Neuronal stem cell (in vitro differentiated cells): ENCODE measurements at regions not wholly inside any gene's neighbourhood (a gene's known extent, or its start where the extent isn't known, plus 50 kb on each side); places are given as distances from the start of the nearest gene placed in this dataset.

Source experiments
- DNase-seq: peaks from one replicate; pipeline ENCODE4 v3.0.0-alpha.2; 2013; ENCODE audit warnings: low spot score
- H2AFZ ChIP-seq: one replicate; pipeline ENCODE4 v1.6.1; 2013; ENCODE audit warnings: mild to moderate bottlenecking, low read length, inconsistent platforms
- H2AK5ac ChIP-seq: 2 replicates; pipeline ENCODE4 v1.6.1; 2013; ENCODE audit warnings: low read depth, mild to moderate bottlenecking, inconsistent platforms, low read length, moderate library complexity, mixed read lengths
- H2BK120ac ChIP-seq: 2 replicates; pipeline ENCODE4 v1.6.1; 2013; ENCODE audit warnings: low read depth, mild to moderate bottlenecking, inconsistent platforms, low read length, moderate library complexity, mixed read lengths
- H2BK12ac ChIP-seq: one replicate; pipeline ENCODE4 v1.6.1; 2013; ENCODE audit warnings: low read length, inconsistent platforms
- H2BK15ac ChIP-seq: 2 replicates; pipeline ENCODE4 v1.6.1; 2013; ENCODE audit warnings: mild to moderate bottlenecking, low read length, inconsistent platforms, mixed read lengths
- H2BK5ac ChIP-seq: one replicate; pipeline ENCODE4 v1.6.1; 2013; ENCODE audit warnings: inconsistent platforms, mild to moderate bottlenecking, low read length, moderate library complexity
- H3K14ac ChIP-seq: one replicate; pipeline ENCODE4 v1.6.1; 2013; ENCODE audit warnings: low read length, inconsistent platforms
- H3K18ac ChIP-seq: 2 replicates; pipeline ENCODE4 v1.6.1; 2013; ENCODE audit warnings: low read length, inconsistent platforms
- H3K23ac ChIP-seq: 2 replicates; pipeline ENCODE4 v1.6.1; 2013; ENCODE audit warnings: low read depth, mild to moderate bottlenecking, mixed read lengths, low read length, inconsistent platforms; ENCODE audit not compliant: poor library complexity
- H3K27ac ChIP-seq: replicated peaks from 3 replicates; pipeline ENCODE4 v1.5.1; 2013; ENCODE audit warnings: low read length, inconsistent platforms
- H3K27me3 ChIP-seq, 3 experiments: 2 replicates each; pipeline ENCODE4 v1.6.1; 2013; ENCODE audit warnings: low read length in 3 of 3, mild to moderate bottlenecking in 2 of 3, inconsistent platforms in 1 of 3, low read depth in 1 of 3, mixed read lengths in 1 of 3, moderate library complexity in 1 of 3; ENCODE audit not compliant: control insufficient read depth in 3 of 3, insufficient read depth in 3 of 3
- H3K36me3 ChIP-seq, 2 donors: replicated peaks in 1 of 2; 2 replicates each; pipeline ENCODE4 v1.6.1; 2013; ENCODE audit warnings: low read length in 2 of 2; ENCODE audit not compliant: control insufficient read depth in 2 of 2, insufficient read depth in 2 of 2
- H3K4ac ChIP-seq: 2 replicates; pipeline ENCODE4 v1.6.1; 2013; ENCODE audit warnings: inconsistent platforms, mild to moderate bottlenecking, low read length, moderate library complexity
- H3K4me1 ChIP-seq, 2 donors: 1 replicate in 1 of 2; 2 replicates in 1 of 2; pipeline ENCODE4 v1.6.1; 2013; ENCODE audit warnings: low read length in 2 of 2, low read depth in 1 of 2; ENCODE audit not compliant: control insufficient read depth in 2 of 2, insufficient read depth in 1 of 2
- H3K4me2 ChIP-seq: one replicate; pipeline ENCODE4 v1.6.1; 2013; ENCODE audit warnings: mild to moderate bottlenecking, low read length, inconsistent platforms; ENCODE audit not compliant: insufficient read depth, poor library complexity, severe bottlenecking
- H3K4me3 ChIP-seq, 2 donors: 2 replicates each; pipeline ENCODE4 v1.5.1; 2013; ENCODE audit warnings: low read length in 2 of 2, mild to moderate bottlenecking in 2 of 2, inconsistent platforms in 1 of 2, moderate library complexity in 1 of 2
- H3K79me1 ChIP-seq: one replicate; pipeline ENCODE4 v1.6.1; 2013; ENCODE audit warnings: low read depth, mild to moderate bottlenecking, inconsistent platforms, low read length, moderate library complexity
- H3K9ac ChIP-seq: one replicate; pipeline ENCODE4 v1.6.1; 2013; ENCODE audit warnings: mild to moderate bottlenecking, low read depth, low read length, inconsistent platforms; ENCODE audit not compliant: poor library complexity
- H3K9me3 ChIP-seq, 2 donors: replicated peaks in 1 of 2; 2 replicates each; pipeline versions ENCODE3 to v1.6.1; 2013; ENCODE audit warnings: low read length in 2 of 2, mild to moderate bottlenecking in 2 of 2, inconsistent platforms in 1 of 2, low read depth in 1 of 2, mixed read lengths in 1 of 2, moderate library complexity in 1 of 2; ENCODE audit not compliant: control insufficient read depth in 2 of 2, insufficient read depth in 1 of 2
- H4K8ac ChIP-seq: one replicate; pipeline ENCODE4 v1.6.1; 2013; ENCODE audit warnings: low read depth, mild to moderate bottlenecking, inconsistent platforms, low read length, moderate library complexity
- H4K91ac ChIP-seq: one replicate; pipeline ENCODE4 v1.6.1; 2013; ENCODE audit warnings: low read length, low read depth, mild to moderate bottlenecking, inconsistent platforms; ENCODE audit not compliant: poor library complexity
- WGBS, 2 donors: extraction: QIAGEN DNeasy Blood & Tissue Kit; methylation state at CpG; one replicate each; pipeline ENCODE4 v1.1.7; 2013; ENCODE audit warnings: missing lambda C conversion rate in 2 of 2, mixed read lengths in 1 of 2; ENCODE audit not compliant: insufficient read length in 2 of 2, insufficient replicate concordance in 1 of 2; ENCODE audit errors: extremely low coverage in 2 of 2; 5-methylcytosine and 5-hydroxymethylcytosine counted together

DNA sequence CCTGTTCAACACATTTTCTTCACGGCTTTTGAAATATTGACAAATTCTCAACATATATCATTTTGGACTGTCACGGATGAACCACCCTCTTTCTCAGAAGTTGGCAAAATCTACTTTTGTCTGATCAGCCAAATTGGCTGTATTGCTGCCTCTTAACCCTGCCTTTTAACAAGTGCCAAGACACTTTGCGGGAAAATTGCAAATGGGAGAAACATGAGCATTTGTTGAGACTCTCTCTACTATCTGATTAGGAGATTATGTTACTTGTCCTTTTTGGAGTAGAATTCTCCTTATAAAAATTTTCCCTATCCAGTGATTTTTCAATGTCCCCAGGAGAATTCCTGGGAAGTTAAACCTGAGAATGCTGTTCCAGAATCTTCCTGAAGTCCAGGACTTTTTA lies 256.2 kb upstream of the ZSWIM2 start:
- no peak overlapping the region for H3K27ac ChIP-seq
- H2BK5ac ChIP-seq = no peak overlapping the region
- H3K14ac ChIP-seq = no peak overlapping the region
- H3K4me1 ChIP-seq = peaks cover 0 to 6% of the 10 kb centered on the region in 2 donors
- H3K27me3 ChIP-seq = no peaks in the 10 kb centered on the region
- no peak overlapping the region for H3K9ac ChIP-seq
- no peaks in the 10 kb centered on the region for H3K9me3 ChIP-seq
- no peak overlapping the region for H3K4me3 ChIP-seq
- H3K4me2 ChIP-seq = no peak overlapping the region
- H4K91ac ChIP-seq = no peak overlapping the region
- H2BK15ac ChIP-seq = no peak overlapping the region
- no peak for DNase-seq
- no peaks in the 10 kb centered on the region for H3K79me1 ChIP-seq
- no peak overlapping the region for H4K8ac ChIP-seq
- no peak overlapping the region for H2AK5ac ChIP-seq
- no peak overlapping the region for H3K23ac ChIP-seq
- H3K18ac ChIP-seq = no peak overlapping the region
- no peak overlapping the region for H3K4ac ChIP-seq
- no peaks in the 10 kb centered on the region for H3K36me3 ChIP-seq
- H2AFZ ChIP-seq = peak overlapping the region; percentile 37
- H2BK120ac ChIP-seq = no peak overlapping the region
- no CpG with 5 or more reads among the region's 3 CpGs for WGBS, 2 donors
- no peak overlapping the region for H2BK12ac ChIP-seq

- Histone ChIP-seq H3K36me3 (no peaks in the 10 kb centered on the region), H3K4me3 (no peak overlapping the region), H2BK15ac (no peak overlapping the region)
Measured at GRCh38 chr2:187102381-187102780, 253.4 kb upstream of the ZSWIM2 start.

GRCh38 chr2:187098154-187098553 lies 249.2 kb upstream of the ZSWIM2 start:
- no peak overlapping the region for H2BK120ac ChIP-seq
- no CpG with 5 or more reads among the region's 1 CpG for WGBS, 2 donors
- no peak overlapping the region for H4K91ac ChIP-seq
- H3K14ac ChIP-seq = no peak overlapping the region
- no peaks in the 10 kb centered on the region for H3K27me3 ChIP-seq
- no peak overlapping the region for H2BK12ac ChIP-seq
- H3K79me1 ChIP-seq = no peaks in the 10 kb centered on the region
- H3K9ac ChIP-seq = no peak overlapping the region
- peak overlapping the region; percentile 52 for H2AFZ ChIP-seq
- H3K4me3 ChIP-seq = no peak overlapping the region
- H3K9me3 ChIP-seq = no peaks in the 10 kb centered on the region
- no peak overlapping the region for H3K4ac ChIP-seq
- H3K4me1 ChIP-seq = no peaks in the 10 kb centered on the region
- no peak overlapping the region for H3K27ac ChIP-seq
- no peak overlapping the region for H2BK5ac ChIP-seq
- no peak overlapping the region for H2BK15ac ChIP-seq
- no peak overlapping the region for H4K8ac ChIP-seq
- H3K18ac ChIP-seq = no peak overlapping the region
- H3K23ac ChIP-seq = no peak overlapping the region
- no peak for DNase-seq
- H3K36me3 ChIP-seq = no peaks in the 10 kb centered on the region
- no peak overlapping the region for H3K4me2 ChIP-seq
- no peak overlapping the region for H2AK5ac ChIP-seq

More at GRCh38 chr2:187102381-187102780, 253.4 kb upstream of the ZSWIM2 start:
- Histone ChIP-seq H3K4me1 (peaks cover 0 to 6% of the 10 kb centered on the region in 2 donors), H2BK5ac (no peak overlapping the region), H3K79me1 (no peaks in the 10 kb centered on the region), H2BK120ac (no peak overlapping the region), H2BK12ac (no peak overlapping the region), H3K18ac (no peak overlapping the region), H2AK5ac (no peak overlapping the region), H4K8ac (no peak overlapping the region), H3K14ac (no peak overlapping the region), H3K4me2 (no peak overlapping the region), H3K27ac (no peak overlapping the region), H3K4ac (no peak overlapping the region), H3K9ac (no peak overlapping the region), H3K27me3 (no peaks in the 10 kb centered on the region), H4K91ac (no peak overlapping the region), H3K9me3 (no peaks in the 10 kb centered on the region), H2AFZ (no peak overlapping the region), H3K23ac (no peak overlapping the region)
- no peak for DNase-seq

GRCh38 chr2:187093771-187094412 lies 244.9 kb upstream of the ZSWIM2 start:
- Histone ChIP-seq H3K9me3 (no peaks in the 10 kb centered on the region), H4K8ac (no peak overlapping the region), H2BK5ac (no peak overlapping the region), H4K91ac (no peak overlapping the region), H3K4me2 (no peak overlapping the region), H2BK12ac (no peak overlapping the region), H3K4me1 (no peaks in the 10 kb centered on the region), H3K36me3 (no peaks in the 10 kb centered on the region), H2AK5ac (no peak overlapping the region), H2AFZ (no peak overlapping the region), H3K14ac (no peak overlapping the region), H3K27me3 (no peaks in the 10 kb centered on the region), H2BK15ac (no peak overlapping the region), H3K9ac (no peak overlapping the region), H3K27ac (no peak overlapping the region), H3K23ac (no peak overlapping the region), H2BK120ac (no peak overlapping the region), H3K79me1 (no peaks in the 10 kb centered on the region), H3K4me3 (no peak overlapping the region), H3K18ac (no peak overlapping the region), H3K4ac (no peak overlapping the region)
- WGBS, 2 donors = no CpG with 5 or more reads among the region's 1 CpG
- DNase-seq = no peak
